ENCODE measurements at regions not wholly inside any gene's neighbourhood (a gene's known extent, or its start where the extent isn't known, plus 50 kb on each side); places are given as distances from the start of the nearest gene placed in this dataset.

- TF ChIP-seq CTCF (IDR thresholded peaks at IDR 0.05) = no peak
- no peak for TF ChIP-seq EZH2 (IDR thresholded peaks at IDR 0.05)
- TF ChIP-seq EZH2phosphoT487 (IDR thresholded peaks at IDR 0.05) = no peak
Observed at GRCh38 chr4:72671980-72672379, 103.0 kb upstream of the ADAMTS3 start.
